HG03039 (cell line): ENCODE measurements at regions not wholly inside any gene's neighbourhood (a gene's known extent, or its start where the extent isn't known, plus 50 kb on each side); places are given as distances from the start of the nearest gene placed in this dataset.
"Not testable (repeated sequence)": the region's sequence is repeated elsewhere in the genome, so short reads cannot be mapped to it uniquely, and the experiment has no call there.

ENCODE experiments used
- ATAC-seq: cut with Tn5 transposase; IDR thresholded peaks from one replicate; pipeline ENCODE4 v1.9.1; 2021; ENCODE audit warnings: mild to moderate bottlenecking, moderate library complexity; ENCODE audit not compliant: unreplicated experiment

DNA sequence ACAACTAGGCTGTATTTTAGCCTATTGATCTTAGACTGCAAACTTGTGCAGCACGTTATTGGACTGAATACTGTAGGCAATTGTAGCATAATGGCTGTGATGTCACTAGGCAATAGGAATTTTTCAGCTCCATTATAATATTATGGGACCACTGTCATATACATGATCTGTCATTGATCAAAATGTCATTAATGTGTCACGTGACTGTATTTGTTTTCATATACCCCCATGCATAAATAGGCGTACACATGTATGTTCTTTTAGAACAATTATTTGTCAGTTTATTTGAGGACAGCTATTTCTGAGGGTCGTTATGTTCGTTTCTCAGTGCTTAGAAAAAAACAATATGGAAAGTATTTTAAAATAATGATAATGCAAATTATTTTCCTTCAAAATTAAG lies 111.9 kb upstream of the CDH2 start:
- no peak for ATAC-seq

DNA sequence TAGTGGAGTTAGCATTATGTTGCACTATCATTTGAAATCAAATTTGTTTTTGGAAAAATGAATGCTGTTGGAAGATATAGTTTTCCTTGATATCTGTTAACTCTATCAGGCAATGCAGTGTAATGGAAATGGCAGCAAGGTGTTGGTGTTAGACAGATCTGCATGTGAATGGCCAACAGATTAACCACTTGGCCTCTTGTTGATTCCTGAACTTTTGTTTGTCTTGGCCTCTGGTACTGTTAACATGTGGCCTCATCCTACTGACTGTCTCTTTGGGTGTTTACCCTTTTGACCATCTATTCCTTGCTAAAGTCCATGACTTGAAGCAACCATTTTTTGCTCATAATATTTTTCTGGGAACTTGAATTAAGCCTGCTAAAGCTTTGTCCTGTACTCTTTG lies 110.2 kb upstream of the CDH2 start:
- ATAC-seq = no peak

DNA sequence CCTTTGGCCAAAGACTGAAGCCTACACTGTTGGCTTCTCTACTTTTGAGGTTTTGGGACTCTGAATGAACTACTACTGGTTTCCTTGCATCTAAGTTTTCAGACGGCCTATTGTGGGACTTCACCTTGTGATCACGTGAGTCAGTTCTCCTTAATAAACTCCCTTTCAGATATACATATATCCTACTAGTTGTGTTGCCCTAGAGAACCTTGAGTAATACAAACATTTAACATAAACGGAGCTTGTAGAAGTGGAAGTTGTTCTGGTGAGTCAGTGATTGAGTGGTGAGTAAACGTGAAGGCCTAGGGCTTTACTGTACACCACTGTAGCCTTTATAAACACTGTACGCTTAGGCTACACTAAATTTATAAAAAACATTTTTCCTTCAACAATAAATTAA lies 107.2 kb upstream of the CDH2 start:
- no peak for ATAC-seq

DNA sequence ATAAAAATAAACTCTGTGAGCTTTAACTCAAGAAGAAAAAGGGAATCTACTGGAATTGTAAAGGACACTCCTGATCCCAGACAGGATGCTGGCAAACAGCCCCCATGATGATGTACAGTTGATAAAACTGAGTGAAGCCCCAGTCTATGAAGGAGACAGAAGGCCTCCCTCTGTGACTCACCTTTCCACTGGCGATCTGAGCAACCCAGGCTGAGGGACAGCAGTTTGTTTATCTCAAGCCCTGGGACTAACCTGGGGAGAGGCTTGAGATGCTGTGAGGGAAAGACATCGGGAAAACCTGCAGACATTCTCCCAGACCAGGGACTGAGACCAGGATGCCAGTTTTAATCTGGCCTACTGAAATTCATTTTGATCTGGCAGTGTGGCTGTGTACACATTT lies 104.5 kb upstream of the CDH2 start:
- no peak for ATAC-seq

GRCh38 chr18:28269750-28270149 lies 92.8 kb upstream of the CDH2 start:
- ATAC-seq = no peak

DNA sequence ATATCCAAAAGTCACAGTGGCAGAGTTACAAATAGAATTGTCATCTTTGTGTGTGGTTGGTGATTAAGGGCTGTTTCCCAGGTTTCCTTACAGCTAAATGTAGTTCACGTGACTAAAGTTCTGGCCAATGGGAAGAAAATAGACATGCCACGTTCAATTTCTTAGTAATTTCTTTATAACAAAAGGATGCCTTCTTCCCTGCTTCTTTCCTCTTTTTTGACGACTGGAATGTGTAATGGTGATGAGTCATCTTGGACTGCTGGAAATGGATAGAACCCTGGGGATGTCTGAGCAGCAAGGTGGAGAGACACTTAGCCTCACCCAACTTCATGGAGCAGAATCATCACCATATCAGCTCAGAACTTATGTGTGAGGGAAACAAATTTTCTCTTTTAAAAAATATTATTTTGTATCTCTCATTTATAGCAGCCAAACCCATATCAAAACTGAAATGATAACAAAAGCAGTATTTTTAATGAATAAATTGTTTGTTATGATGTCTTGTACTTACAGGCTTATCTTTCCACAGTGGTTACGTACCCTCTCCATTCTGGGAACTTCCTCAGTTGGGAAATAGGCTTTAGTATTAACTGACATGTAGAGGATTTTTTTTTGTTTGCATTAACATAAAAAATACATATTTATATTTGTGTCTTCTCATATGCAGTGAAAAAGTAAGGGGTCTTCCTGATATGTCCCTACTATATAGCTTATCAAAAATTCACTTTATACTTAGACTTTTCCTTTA lies 91.1 kb upstream of the CDH2 start:
- ATAC-seq = no peak

DNA sequence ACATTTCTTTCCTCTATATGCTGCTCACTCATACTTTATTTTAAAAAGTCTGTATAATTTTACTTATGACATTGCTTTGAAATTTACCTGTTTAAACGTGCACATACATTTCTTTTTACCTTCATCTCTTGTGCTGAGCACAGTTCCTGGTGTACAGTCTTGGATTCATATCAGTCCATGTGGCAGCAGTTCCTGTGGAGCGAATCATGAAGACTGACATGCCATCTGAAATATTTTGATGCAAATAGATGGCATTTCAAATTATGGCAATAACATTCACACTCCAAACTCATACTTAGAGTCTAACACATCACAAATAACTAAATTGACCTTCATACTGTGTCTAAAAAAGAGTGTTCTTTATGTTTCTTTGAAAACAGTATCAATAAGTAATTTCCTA lies 90.3 kb upstream of the CDH2 start:
- ATAC-seq = no peak

DNA sequence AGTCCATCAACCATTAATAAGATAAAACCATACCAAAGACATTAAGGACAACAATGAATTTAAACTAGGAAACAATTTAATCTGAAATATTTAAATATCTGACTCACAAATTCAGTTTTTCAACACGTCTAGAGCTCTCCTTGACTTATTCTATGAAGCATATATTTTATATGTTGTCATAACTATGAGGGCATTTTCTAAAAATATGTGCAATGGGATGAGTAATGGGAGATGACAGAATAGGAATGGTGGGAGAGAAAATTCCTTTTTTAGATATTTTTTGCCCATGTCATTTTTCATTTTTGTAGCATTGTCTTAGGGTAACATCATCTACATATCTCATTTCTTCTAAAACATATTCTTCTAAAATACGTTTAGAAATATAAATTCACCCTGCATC lies 79.2 kb upstream of the CDH2 start:
- no peak for ATAC-seq

GRCh38 chr18:28248653-28249052 lies 71.7 kb upstream of the CDH2 start:
- no peak for ATAC-seq

DNA sequence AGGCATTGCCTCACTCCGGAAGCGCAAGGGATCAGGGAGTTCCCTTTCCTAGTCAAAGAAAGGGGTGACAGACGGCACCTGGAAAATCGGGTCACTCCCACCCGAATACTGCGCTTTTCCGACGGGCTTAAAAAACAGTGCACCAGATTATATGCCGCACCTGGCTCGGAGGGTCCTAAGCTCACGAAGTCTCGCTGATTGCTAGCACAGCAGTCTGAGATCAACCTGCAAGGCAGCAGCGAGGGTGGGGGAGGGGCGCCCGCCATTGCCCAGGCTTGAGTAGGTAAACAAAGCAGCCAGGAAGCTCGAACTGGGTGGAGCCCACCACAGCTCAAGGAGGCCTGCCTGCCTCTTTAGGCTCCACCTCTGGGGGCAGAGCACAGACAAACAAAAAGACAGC lies 63.7 kb upstream of the CDH2 start:
- not testable (repeated sequence) for ATAC-seq

DNA sequence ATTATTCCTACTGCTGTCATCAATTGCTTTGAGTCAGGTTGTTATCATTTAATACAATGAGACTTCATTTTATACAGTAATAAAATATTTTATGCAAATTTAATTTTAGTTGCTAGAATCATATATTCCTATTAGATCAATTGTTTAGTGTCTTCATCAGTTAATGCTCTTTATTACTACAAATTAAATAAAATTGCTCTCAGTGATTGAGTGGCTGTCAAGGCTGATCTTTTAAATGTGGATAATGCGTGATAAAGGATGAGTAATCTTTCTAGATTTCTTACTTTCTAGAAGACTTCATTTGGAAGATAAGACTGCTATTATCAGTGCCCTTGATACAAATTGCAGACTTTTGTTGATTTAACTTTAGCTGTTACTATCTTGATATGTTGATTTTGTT lies 59.6 kb upstream of the CDH2 start:
- ATAC-seq = no peak
